Testis (tissue), 2 donors: ENCODE measurements at regions not wholly inside any gene's neighbourhood (a gene's known extent, or its start where the extent isn't known, plus 50 kb on each side); places are given as distances from the start of the nearest gene placed in this dataset.

Source experiments
- CTCF ChIP-seq, 3 experiments: fragments of 450-650 bp in 2 of 3; fragments of 200-600 bp in 1 of 3; sonication (generic) in 1 of 3; IDR thresholded peaks; one replicate each; pipeline ENCODE4 v1.5.1; 2016 to 2019; ENCODE audit warnings: antibody characterized with exemption in 3 of 3, mild to moderate bottlenecking in 2 of 3, moderate library complexity in 1 of 3
- POLR2A ChIP-seq: fragments of 450-650 bp; IDR thresholded peaks from one replicate; pipeline ENCODE4 v1.6.1; 2017; ENCODE audit warnings: antibody characterized with exemption, mild to moderate bottlenecking, moderate library complexity

- TF ChIP-seq CTCF (IDR thresholded peaks at IDR 0.05) (no peak), POLR2A (no peak)
These were observed 422.9 kb upstream of the ADAMTS9 start for GRCh38 chr3:65110661-65111060.
